H1 (cell line): ENCODE measurements at regions not wholly inside any gene's neighbourhood (a gene's known extent, or its start where the extent isn't known, plus 50 kb on each side); places are given as distances from the start of the nearest gene placed in this dataset.

Experiments
- CTCF ChIA-PET: fragments of 300-600 bp; sonication (Branson Sonifier 250); formaldehyde crosslinking; loops from one replicate; lab custom pipeline; 2021; ENCODE audit not compliant: partially characterized antibody; lab: Charles Lee
- POLR2A ChIA-PET: fragments of 300-600 bp; sonication (Branson Sonifier 250); formaldehyde crosslinking; loops from one replicate; lab custom pipeline; 2021; ENCODE audit warnings: inconsistent platforms; ENCODE audit not compliant: partially characterized antibody; lab: Charles Lee
- DNase-seq, 2 experiments: peaks; one replicate each; pipeline versions ENCODE4 v3.0.0 to v3.0.0-alpha.2; 2010 to 2022; ENCODE audit warnings: low spot score in 2 of 2, low read depth in 1 of 2, mixed read lengths in 1 of 2
- FAIRE-seq: peaks from 2 replicates; lab custom pipeline; 2011; peaks lifted over from hg19 to GRCh38; lab: Jason Lieb, UNC
- H2AFZ ChIP-seq: 2 replicates; pipeline ENCODE4 v1.8.1; 2012; ENCODE audit warnings: low read length, inconsistent platforms
- H2AK5ac ChIP-seq: 2 replicates; pipeline ENCODE4 v1.6.1; 2013; ENCODE audit warnings: low read depth, low read length
- H2BK120ac ChIP-seq: replicated peaks from 2 replicates; pipeline ENCODE3; 2013; ENCODE audit warnings: low read depth, low read length, inconsistent platforms
- H2BK12ac ChIP-seq: 2 replicates; pipeline ENCODE4 v1.6.1; 2013; ENCODE audit warnings: low read depth, low read length
- H2BK15ac ChIP-seq: 2 replicates; pipeline ENCODE4 v1.6.1; 2013; ENCODE audit warnings: low read length
- H2BK20ac ChIP-seq: 2 replicates; pipeline ENCODE4 v1.6.1; 2013; ENCODE audit warnings: low read length
- H2BK5ac ChIP-seq: 2 replicates; pipeline ENCODE4 v1.6.1; 2013; ENCODE audit warnings: low read depth, low read length
- H3K14ac ChIP-seq: 2 replicates; pipeline ENCODE4 v1.6.1; 2013; ENCODE audit warnings: inconsistent platforms; ENCODE audit not compliant: insufficient read length
- H3K18ac ChIP-seq: 2 replicates; pipeline ENCODE4 v1.6.1; 2013; ENCODE audit warnings: low read length; ENCODE audit errors: extremely low read depth
- H3K23ac ChIP-seq: 2 replicates; pipeline ENCODE4 v1.6.1; 2013; ENCODE audit warnings: inconsistent platforms; ENCODE audit not compliant: insufficient read length
- H3K23me2 ChIP-seq: 2 replicates; pipeline ENCODE4 v1.6.1; 2013; ENCODE audit warnings: low read depth, low read length
- H3K27ac ChIP-seq: 2 replicates; pipeline ENCODE4 v1.6.1; 2011; ENCODE audit warnings: low read depth, low read length, inconsistent platforms
- H3K27me3 ChIP-seq, 4 experiments: replicated peaks in 1 of 4; 1 replicate in 1 of 4; 2 replicates in 3 of 4; pipeline versions ENCODE4 v1.6.1 to v1.8.1; 2011 to 2013; ENCODE audit warnings: low read length in 3 of 4, mild to moderate bottlenecking in 3 of 4, inconsistent platforms in 2 of 4, mixed read lengths in 2 of 4, moderate library complexity in 1 of 4; ENCODE audit not compliant: control insufficient read depth in 3 of 4, insufficient read depth in 3 of 4; ENCODE audit errors: extremely low read depth in 1 of 4
- H3K36me3 ChIP-seq, 4 experiments: 2 replicates each; pipeline versions ENCODE4 v1.6.1 to v1.8.1; 2011 to 2013; ENCODE audit warnings: mild to moderate bottlenecking in 4 of 4, low read length in 3 of 4, moderate library complexity in 2 of 4, control low read depth in 1 of 4, inconsistent platforms in 1 of 4; ENCODE audit not compliant: insufficient read depth in 4 of 4, control insufficient read depth in 2 of 4
- H3K4ac ChIP-seq: replicated peaks from 2 replicates; pipeline ENCODE3; 2013; ENCODE audit warnings: low read length, low read depth, mixed read lengths, inconsistent platforms; ENCODE audit not compliant: insufficient read length
- H3K4me1 ChIP-seq, 4 experiments: replicated peaks in 1 of 4; 1 replicate in 1 of 4; 2 replicates in 3 of 4; pipeline versions ENCODE4 v1.6.1 to v1.8.1; 2011 to 2013; ENCODE audit warnings: low read length in 3 of 4, inconsistent platforms in 2 of 4, mixed read lengths in 1 of 4; ENCODE audit not compliant: insufficient read depth in 4 of 4, control insufficient read depth in 3 of 4
- H3K4me2 ChIP-seq, 2 experiments: 2 replicates each; pipeline versions ENCODE4 v1.6.1 to v1.8.1; 2011 to 2013; ENCODE audit warnings: low read depth in 2 of 2, low read length in 2 of 2, control low read depth in 1 of 2, inconsistent platforms in 1 of 2, mild to moderate bottlenecking in 1 of 2; ENCODE audit not compliant: insufficient read depth in 1 of 2
- H3K4me3 ChIP-seq, 4 experiments: fragments of 200-600, 300-600 bp in 1 of 4; sonication (generic), shearing (Covaris generic), sonication (Bioruptor Twin) in 1 of 4; 2 replicates each; pipeline versions ENCODE4 v1.5.1 to v1.8.1; 2011 to 2016; ENCODE audit warnings: low read length in 4 of 4, low read depth in 3 of 4, control low read depth in 2 of 4, inconsistent platforms in 2 of 4, mild to moderate bottlenecking in 2 of 4, mixed read lengths in 1 of 4, moderate library complexity in 1 of 4; ENCODE audit not compliant: insufficient read depth in 2 of 4; ENCODE audit errors: extremely low read depth in 1 of 4
- H3K56ac ChIP-seq: replicated peaks from 2 replicates; pipeline ENCODE3; 2013; ENCODE audit warnings: low read depth, mild to moderate bottlenecking, mixed read lengths, low read length, inconsistent platforms; ENCODE audit not compliant: insufficient read length
- H3K79me1 ChIP-seq: 2 replicates; pipeline ENCODE4 v1.6.1; 2013; ENCODE audit warnings: low read depth, low read length, control low read depth
- H3K79me2 ChIP-seq, 2 experiments: 2 replicates each; pipeline versions ENCODE4 v1.6.1 to v1.8.1; 2012 to 2013; ENCODE audit warnings: low read length in 2 of 2, mild to moderate bottlenecking in 2 of 2, inconsistent platforms in 1 of 2; ENCODE audit not compliant: insufficient read depth in 2 of 2, control insufficient read depth in 1 of 2
- H3K9ac ChIP-seq, 4 experiments: replicated peaks in 1 of 4; 1 replicate in 1 of 4; 2 replicates in 3 of 4; pipeline versions ENCODE4 v1.6.1 to v1.8.1; 2011 to 2013; ENCODE audit warnings: low read depth in 3 of 4, low read length in 3 of 4, control low read depth in 2 of 4, mild to moderate bottlenecking in 2 of 4, moderate library complexity in 2 of 4, inconsistent platforms in 1 of 4; ENCODE audit errors: extremely low read depth in 1 of 4
- H3K9me3 ChIP-seq, 2 experiments: 2 replicates each; pipeline versions ENCODE4 v1.6.1 to v1.8.1; 2012 to 2013; ENCODE audit warnings: mild to moderate bottlenecking in 2 of 2, moderate library complexity in 2 of 2, control low read depth in 1 of 2, inconsistent platforms in 1 of 2, low read depth in 1 of 2, low read length in 1 of 2, mixed read lengths in 1 of 2; ENCODE audit not compliant: insufficient read depth in 2 of 2
- H4K20me1 ChIP-seq, 2 experiments: replicated peaks in 1 of 2; 2 replicates each; pipeline versions ENCODE3 to v1.8.1; 2011 to 2013; ENCODE audit warnings: inconsistent platforms in 2 of 2, low read length in 2 of 2, mild to moderate bottlenecking in 1 of 2; ENCODE audit not compliant: insufficient read depth in 2 of 2, control insufficient read depth in 1 of 2
- H4K5ac ChIP-seq: 2 replicates; pipeline ENCODE4 v1.6.1; 2013; ENCODE audit warnings: low read length, low read depth, mixed read lengths, inconsistent platforms; ENCODE audit not compliant: insufficient read length
- H4K8ac ChIP-seq: 2 replicates; pipeline ENCODE4 v1.8.0; 2013; ENCODE audit warnings: mild to moderate bottlenecking, moderate library complexity, low read length, inconsistent platforms; ENCODE audit not compliant: insufficient read depth; ENCODE audit errors: extremely low read depth
- H4K91ac ChIP-seq: replicated peaks from 2 replicates; pipeline ENCODE3; 2013; ENCODE audit warnings: low read length, mixed read lengths, inconsistent platforms; ENCODE audit not compliant: insufficient read length
- ASH2L ChIP-seq: fragments of 200-600, 300-600 bp; sonication (generic); IDR thresholded peaks from one replicate; pipeline ENCODE4 v1.7.1; 2017; ENCODE audit warnings: low read length
- BRCA1 ChIP-seq: IDR thresholded peaks from 2 replicates; pipeline ENCODE4 v1.6.1; 2012; ENCODE audit warnings: low read depth, low read length, improper control_type of control experiment
- EP300 ChIP-seq, 2 experiments: IDR thresholded peaks; 1 replicate in 1 of 2; 2 replicates in 1 of 2; pipeline ENCODE4 v1.6.1; 2011 to 2012; ENCODE audit warnings: low read depth in 2 of 2, low read length in 2 of 2, mild to moderate bottlenecking in 2 of 2, borderline replicate concordance in 1 of 2, inconsistent platforms in 1 of 2, moderate library complexity in 1 of 2
- EZH2 ChIP-seq: fragments of 200-600 bp; sonication (generic); IDR thresholded peaks from 2 replicates; pipeline ENCODE4 v1.7.1; 2012; ENCODE audit warnings: low read depth, mild to moderate bottlenecking, moderate library complexity, low read length, inconsistent platforms; ENCODE audit not compliant: severe bottlenecking
- JUN ChIP-seq: IDR thresholded peaks from 2 replicates; pipeline ENCODE4 v1.6.1; 2011; ENCODE audit warnings: low read depth, mild to moderate bottlenecking, improper control_type of control experiment, low read length
- NANOG ChIP-seq: IDR thresholded peaks from 2 replicates; pipeline ENCODE4 v1.6.1; 2011; ENCODE audit warnings: low read length, low read depth, mild to moderate bottlenecking, inconsistent platforms; ENCODE audit not compliant: insufficient read depth, poor library complexity, severe bottlenecking
- POLR2A ChIP-seq, 2 experiments: IDR thresholded peaks; 1 replicate in 1 of 2; 2 replicates in 1 of 2; pipeline ENCODE4 v1.6.1; 2011; ENCODE audit warnings: low read depth in 2 of 2, low read length in 2 of 2, mild to moderate bottlenecking in 2 of 2; ENCODE audit errors: control extremely low read depth in 1 of 2
- POU5F1 ChIP-seq: IDR thresholded peaks from 2 replicates; pipeline ENCODE4 v1.6.1; 2011; ENCODE audit warnings: low read depth, mild to moderate bottlenecking, low read length, moderate library complexity
- RFX5 ChIP-seq: IDR thresholded peaks from 2 replicates; pipeline ENCODE4 v1.6.1; 2011; ENCODE audit warnings: low read depth, low read length, improper control_type of control experiment, borderline replicate concordance
- SIX5 ChIP-seq: IDR thresholded peaks from 2 replicates; pipeline ENCODE4 v1.6.1; 2011; ENCODE audit warnings: mild to moderate bottlenecking, low read depth, low read length
- USF2 ChIP-seq: IDR thresholded peaks from 2 replicates; pipeline ENCODE4 v1.6.1; 2011; ENCODE audit warnings: low read length, improper control_type of control experiment
- YY1 ChIP-seq: IDR thresholded peaks from 2 replicates; pipeline ENCODE4 v1.6.1; 2011; ENCODE audit warnings: low read depth, mild to moderate bottlenecking, low read length
- WGBS, 2 experiments: shearing (Covaris generic) in 1 of 2; methylation state at CpG; one replicate each; pipeline versions ENCODE4 v1.1.6 to v1.1.7; 2013 to 2015; ENCODE audit warnings: low lambda C conversion rate in 2 of 2, mixed read lengths in 2 of 2, inconsistent platforms in 1 of 2, low coverage in 1 of 2, missing lambda C conversion rate in 1 of 2; ENCODE audit not compliant: insufficient replicate concordance in 2 of 2, insufficient coverage in 1 of 2, insufficient read length in 1 of 2; ENCODE audit errors: extremely low coverage in 1 of 2, missing lambda C conversion rate in 1 of 2; 5-methylcytosine and 5-hydroxymethylcytosine counted together

GRCh38 chr2:207469451-207469850 lies 60.3 kb upstream of the CREB1 start:
- H3K36me3 ChIP-seq = no peaks in the 10 kb centered on the region
- no peak overlapping the region for H3K4me2 ChIP-seq
- no peaks in the 10 kb centered on the region for H3K79me1 ChIP-seq
- H4K5ac ChIP-seq = no peak overlapping the region
- H2BK15ac ChIP-seq = no peak overlapping the region
- no peak overlapping the region for H2AFZ ChIP-seq
- H3K4me1 ChIP-seq = peaks cover 0 to 12% (median 5%) of the 10 kb centered on the region in 4 experiments; a peak in 3 of 7 replicates
- WGBS, 2 experiments = 90% methylated on average over 6 of the region's 6 CpGs; no CpG with 5 or more reads in 1 of the 2 experiments
- no peak overlapping the region for H4K91ac ChIP-seq
- no peak overlapping the region for H2BK12ac ChIP-seq
- H3K27ac ChIP-seq = no peak overlapping the region
- no peak for DNase-seq
- TF ChIP-seq EZH2 (no peak), POLR2A (IDR thresholded peaks at IDR 0.05; ENCODE audit: control extremely low read depth in 1 of 2, low read depth in 2 of 2, low read length in 2 of 2) (no peak), ASH2L (no peak), NANOG (no peak), BRCA1 (no peak), JUN (no peak), RFX5 (no peak), YY1 (no peak), USF2 (no peak), SIX5 (no peak), POU5F1 (no peak), EP300 (IDR thresholded peaks at IDR 0.05; ENCODE audit: borderline replicate concordance in 1 of 2, low read depth in 2 of 2, low read length in 2 of 2) (no peak)
- TF ChIP-seq, all 59 proteins: peak for 0
- CTCF ChIA-PET = interaction anchor here (1.0 to 2.6 kb wide), 5 partner anchors 128 to 669 kb away, joined by 3 to 10 read pairs (median 3); no protein-coding TSS in a partner anchor
- Histone ChIP-seq H3K23me2 (no peaks in the 10 kb centered on the region), H4K8ac (peak overlapping the region; percentile 81), H2BK20ac (no peak overlapping the region), H2BK120ac (no peak overlapping the region), H3K18ac (no peak overlapping the region), H2BK5ac (no peak overlapping the region), H3K9ac (no peak overlapping the region), H3K23ac (no peak overlapping the region), H3K9me3 (no peaks in the 10 kb centered on the region), H3K79me2 (no peaks in the 10 kb centered on the region), H4K20me1 (no peaks in the 10 kb centered on the region), H3K14ac (no peak overlapping the region), H3K4ac (no peak overlapping the region), H3K27me3 (no peaks in the 10 kb centered on the region), H3K4me3 (no peak overlapping the region), H3K56ac (no peak overlapping the region), H2AK5ac (0 out of 2 replicates have a peak overlapping the region, but pooled peaks have one; percentile 26)
- POLR2A ChIA-PET = no interaction called here
- FAIRE-seq = no peak
